GM06990 (cell line): ENCODE measurements at regions not wholly inside any gene's neighbourhood (a gene's known extent, or its start where the extent isn't known, plus 50 kb on each side); places are given as distances from the start of the nearest gene placed in this dataset.

Experiments used
- DNase-seq: peaks from one replicate; pipeline ENCODE4 v3.0.0-alpha.2; 2011; ENCODE audit not compliant: insufficient read length; ENCODE audit errors: extremely low read depth
- H3K27me3 ChIP-seq: replicated peaks from 2 replicates; pipeline ENCODE4 v1.6.0; 2011; ENCODE audit warnings: low read length; ENCODE audit not compliant: control insufficient read depth, insufficient read depth
- H3K36me3 ChIP-seq: 2 replicates; pipeline ENCODE4 v1.5.1; 2011; ENCODE audit warnings: low read length; ENCODE audit not compliant: control insufficient read depth, insufficient read depth
- H3K4me3 ChIP-seq: replicated peaks from 2 replicates; pipeline ENCODE4 v1.5.1; 2011; ENCODE audit warnings: low read depth, mild to moderate bottlenecking, control low read depth, low read length
- CTCF ChIP-seq: IDR thresholded peaks from 2 replicates; pipeline ENCODE4 v1.5.1; 2011; ENCODE audit warnings: low read length, control low read depth, mild to moderate bottlenecking, inconsistent platforms; ENCODE audit not compliant: insufficient read depth, poor library complexity, severe bottlenecking

- Histone ChIP-seq H3K4me3 (no peak overlapping the region), H3K27me3 (no peaks in the 10 kb centered on the region), H3K36me3 (no peaks in the 10 kb centered on the region)
- TF ChIP-seq CTCF: no peak
- no peak for DNase-seq
Measured at GRCh38 chrX:125089761-125090445, 229.8 kb upstream of the TEX13C start.

GRCh38 chrX:125093852-125094251 lies 225.8 kb upstream of the TEX13C start:
- DNase-seq: no peak
- no peaks in the 10 kb centered on the region for H3K27me3 ChIP-seq
- no peaks in the 10 kb centered on the region for H3K36me3 ChIP-seq
- H3K4me3 ChIP-seq: no peak overlapping the region
- TF ChIP-seq CTCF: no peak

GRCh38 chrX:125094901-125095300 lies 224.8 kb upstream of the TEX13C start:
- TF ChIP-seq CTCF: no peak
- Histone ChIP-seq H3K36me3 (no peaks in the 10 kb centered on the region), H3K4me3 (no peak overlapping the region), H3K27me3 (no peaks in the 10 kb centered on the region)
- no peak for DNase-seq

GRCh38 chrX:125096469-125096868 lies 223.2 kb upstream of the TEX13C start:
- no peak for DNase-seq
- Histone ChIP-seq H3K36me3 (no peaks in the 10 kb centered on the region), H3K4me3 (no peak overlapping the region), H3K27me3 (no peaks in the 10 kb centered on the region)
- no peak for TF ChIP-seq CTCF

GRCh38 chrX:125096870-125097269 lies 222.8 kb upstream of the TEX13C start:
- no peaks in the 10 kb centered on the region for H3K27me3 ChIP-seq
- TF ChIP-seq CTCF: no peak
- no peak for DNase-seq
- H3K36me3 ChIP-seq: no peaks in the 10 kb centered on the region
- no peak overlapping the region for H3K4me3 ChIP-seq

- no peak overlapping the region for H3K4me3 ChIP-seq
- no peaks in the 10 kb centered on the region for H3K36me3 ChIP-seq
- TF ChIP-seq CTCF: no peak
- H3K27me3 ChIP-seq: no peaks in the 10 kb centered on the region
- DNase-seq: no peak
Measured at GRCh38 chrX:125101971-125102755, 217.5 kb upstream of the TEX13C start.
